CD4-positive, alpha-beta T cell treated with Interleukin-21 for 1 hour (primary cell): ENCODE measurements at regions not wholly inside any gene's neighbourhood (a gene's known extent, or its start where the extent isn't known, plus 50 kb on each side); places are given as distances from the start of the nearest gene placed in this dataset.

Experiments
- DNase-seq: peaks from one replicate; pipeline ENCODE4 v3.0.0-alpha.2; 2020

GRCh38 chr4:38347251-38347650 lies 316.7 kb upstream of the KLF3 start:
- DNase-seq = no peak

GRCh38 chr4:38354421-38354820 lies 309.6 kb upstream of the KLF3 start:
- DNase-seq = no peak

- no peak for DNase-seq
Measured at GRCh38 chr4:38354872-38355271, 309.1 kb upstream of the KLF3 start.

GRCh38 chr4:38356686-38357085 lies 307.3 kb upstream of the KLF3 start:
- no peak for DNase-seq

- no peak for DNase-seq
Measured at GRCh38 chr4:38357546-38357945, 306.5 kb upstream of the KLF3 start.

- no peak for DNase-seq
Measured at GRCh38 chr4:38359113-38359512, 304.9 kb upstream of the KLF3 start.

- no peak for DNase-seq
Measured at GRCh38 chr4:38360201-38360600, 303.8 kb upstream of the KLF3 start.

- no peak for DNase-seq
Measured at GRCh38 chr4:38364383-38364963, 299.5 kb upstream of the KLF3 start.

- no peak for DNase-seq
Measured at GRCh38 chr4:38365261-38365660, 298.7 kb upstream of the KLF3 start.

- no peak for DNase-seq
Measured at GRCh38 chr4:38365748-38366310, 298.2 kb upstream of the KLF3 start.

GRCh38 chr4:38366456-38366855 lies 297.5 kb upstream of the KLF3 start:
- DNase-seq = no peak

- DNase-seq = no peak
Measured at GRCh38 chr4:38366997-38367396, 297.0 kb upstream of the KLF3 start.

GRCh38 chr4:38367642-38368174 lies 296.3 kb upstream of the KLF3 start:
- DNase-seq = no peak

- no peak for DNase-seq
Measured at GRCh38 chr4:38368613-38369012, 295.4 kb upstream of the KLF3 start.

- DNase-seq = no peak
Measured at GRCh38 chr4:38371391-38371851, 292.6 kb upstream of the KLF3 start.

GRCh38 chr4:38373375-38373774 lies 290.6 kb upstream of the KLF3 start:
- no peak for DNase-seq

- no peak for DNase-seq
Measured at GRCh38 chr4:38377195-38377594, 286.8 kb upstream of the KLF3 start.

GRCh38 chr4:38378478-38378877 lies 285.5 kb upstream of the KLF3 start:
- no peak for DNase-seq

GRCh38 chr4:38381788-38382187 lies 282.2 kb upstream of the KLF3 start:
- no peak for DNase-seq

- DNase-seq = no peak
Measured at GRCh38 chr4:38382520-38382919, 281.5 kb upstream of the KLF3 start.

- DNase-seq = no peak
Measured at GRCh38 chr4:38383646-38384121, 280.3 kb upstream of the KLF3 start.

- DNase-seq = no peak
Measured at GRCh38 chr4:38385093-38386004, 278.6 kb upstream of the KLF3 start.

- no peak for DNase-seq
Measured at GRCh38 chr4:38386005-38386551, 277.9 kb upstream of the KLF3 start.
